Body of pancreas (tissue), 4 donors: ENCODE measurements at regions not wholly inside any gene's neighbourhood (a gene's known extent, or its start where the extent isn't known, plus 50 kb on each side); places are given as distances from the start of the nearest gene placed in this dataset.

Experiments
- ATAC-seq: fragments of 150-250 bp; one replicate; pipeline ENCODE4 v1.9.1; 2016
- DNase-seq, 4 donors: peaks; one replicate each; pipeline ENCODE4 v3.0.0-alpha.2; 2019
- H3K27ac ChIP-seq, 4 donors: fragments of 200-600 bp; sonication (generic); 1 replicate in 3 of 4; 2 replicates in 1 of 4; pipeline versions ENCODE4 v1.5.1 to v1.6.1; 2016 to 2019; ENCODE audit warnings: mild to moderate bottlenecking in 1 of 4, mixed read lengths in 1 of 4, moderate library complexity in 1 of 4
- H3K27me3 ChIP-seq, 2 donors: fragments of 200-600 bp; sonication (generic); one replicate each; pipeline ENCODE4 v1.6.0; 2016; ENCODE audit warnings: mild to moderate bottlenecking in 1 of 2
- H3K36me3 ChIP-seq, 2 donors: fragments of 200-600 bp; sonication (generic); replicated peaks in 1 of 2; 2 replicates each; pipeline ENCODE4 v1.5.1; 2016; ENCODE audit warnings: low read depth in 2 of 2; ENCODE audit not compliant: insufficient read depth in 1 of 2
- H3K4me1 ChIP-seq: fragments of 200-600 bp; sonication (generic); one replicate; pipeline ENCODE4 v1.6.0; 2016
- H3K4me3 ChIP-seq, 2 donors: fragments of 200-600 bp; sonication (generic); 1 replicate in 1 of 2; 2 replicates in 1 of 2; pipeline ENCODE4 v1.5.1; 2016 to 2019
- H3K9me3 ChIP-seq, 3 donors: fragments of 200-600 bp; sonication (generic); 1 replicate in 2 of 3; 2 replicates in 1 of 3; pipeline ENCODE4 v1.5.1; 2016
- POLR2A ChIP-seq, 3 donors: fragments of 450-650 bp; IDR thresholded peaks; one replicate each; pipeline ENCODE4 v1.6.1; 2016; ENCODE audit warnings: antibody characterized with exemption in 3 of 3, mild to moderate bottlenecking in 2 of 3
- WGBS, 2 donors: methylation state at CpG; one replicate each; pipeline ENCODE4 v1.1.5; 2017; 5-methylcytosine and 5-hydroxymethylcytosine counted together
- intact Hi-C: fragments of 100-400 bp; cut with DNase I; formaldehyde crosslinking; loops from one replicate; pipeline ENCODE4 v1.15.1; 2023
- TF ChIP-seq, protein P1 (sequence below), 7 experiments: fragments of 450-650 bp in 4 of 7; fragments of 200-600 bp in 3 of 7; sonication (generic) in 3 of 7; IDR thresholded peaks; one replicate each; pipeline ENCODE4 v1.5.1; 2016 to 2019; ENCODE audit warnings: antibody characterized with exemption in 7 of 7

GRCh38 chr21:31497914-31498313 is 153.9 kb upstream of the TIAM1 start:
- no peaks in the 10 kb centered on the region for H3K9me3 ChIP-seq
- H3K27me3 ChIP-seq: no peaks in the 10 kb centered on the region
- no peaks in the 10 kb centered on the region for H3K36me3 ChIP-seq
- H3K4me3 ChIP-seq: no peak overlapping the region
- H3K4me1 ChIP-seq: no peaks in the 10 kb centered on the region
- TF ChIP-seq POLR2A (IDR thresholded peaks at IDR 0.05): no peak
- TF ChIP-seq, protein P1, sequence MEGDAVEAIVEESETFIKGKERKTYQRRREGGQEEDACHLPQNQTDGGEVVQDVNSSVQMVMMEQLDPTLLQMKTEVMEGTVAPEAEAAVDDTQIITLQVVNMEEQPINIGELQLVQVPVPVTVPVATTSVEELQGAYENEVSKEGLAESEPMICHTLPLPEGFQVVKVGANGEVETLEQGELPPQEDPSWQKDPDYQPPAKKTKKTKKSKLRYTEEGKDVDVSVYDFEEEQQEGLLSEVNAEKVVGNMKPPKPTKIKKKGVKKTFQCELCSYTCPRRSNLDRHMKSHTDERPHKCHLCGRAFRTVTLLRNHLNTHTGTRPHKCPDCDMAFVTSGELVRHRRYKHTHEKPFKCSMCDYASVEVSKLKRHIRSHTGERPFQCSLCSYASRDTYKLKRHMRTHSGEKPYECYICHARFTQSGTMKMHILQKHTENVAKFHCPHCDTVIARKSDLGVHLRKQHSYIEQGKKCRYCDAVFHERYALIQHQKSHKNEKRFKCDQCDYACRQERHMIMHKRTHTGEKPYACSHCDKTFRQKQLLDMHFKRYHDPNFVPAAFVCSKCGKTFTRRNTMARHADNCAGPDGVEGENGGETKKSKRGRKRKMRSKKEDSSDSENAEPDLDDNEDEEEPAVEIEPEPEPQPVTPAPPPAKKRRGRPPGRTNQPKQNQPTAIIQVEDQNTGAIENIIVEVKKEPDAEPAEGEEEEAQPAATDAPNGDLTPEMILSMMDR (IDR thresholded peaks at IDR 0.05): no peak
- H3K27ac ChIP-seq: no peak overlapping the region
- 45 to 49% methylated on average over 3 of the region's 3 CpGs for WGBS, 2 donors
- ATAC-seq (no peak), DNase-seq (no peak)
- intact Hi-C loops: no loop called here

GRCh38 chr21:31493350-31493880 is 149.4 kb upstream of the TIAM1 start:
- Histone ChIP-seq H3K4me3 (no peak overlapping the region), H3K27me3 (no peaks in the 10 kb centered on the region), H3K27ac (no peak overlapping the region), H3K36me3 (no peaks in the 10 kb centered on the region), H3K4me1 (no peaks in the 10 kb centered on the region), H3K9me3 (no peaks in the 10 kb centered on the region)
- DNase-seq: no peak
- WGBS, 2 donors: 57 to 61% methylated on average over 7 of the region's 7 CpGs
- intact Hi-C loops: no loop called here
- TF ChIP-seq POLR2A (IDR thresholded peaks at IDR 0.05): no peak
- TF ChIP-seq, protein P1 (IDR thresholded peaks at IDR 0.05): no peak
- no peak for ATAC-seq

GRCh38 chr21:31491617-31492016 is 147.6 kb upstream of the TIAM1 start:
- no peak for ATAC-seq
- Histone ChIP-seq H3K27me3 (no peaks in the 10 kb centered on the region), H3K4me1 (no peaks in the 10 kb centered on the region), H3K9me3 (no peaks in the 10 kb centered on the region), H3K27ac (no peak overlapping the region), H3K36me3 (no peaks in the 10 kb centered on the region), H3K4me3 (no peak overlapping the region)
- 37 to 45% methylated on average over 3 of the region's 3 CpGs for WGBS, 2 donors
- intact Hi-C loops: no loop called here
- no peak for DNase-seq
- TF ChIP-seq POLR2A (IDR thresholded peaks at IDR 0.05): no peak
- TF ChIP-seq, protein P1 (IDR thresholded peaks at IDR 0.05): no peak

DNA sequence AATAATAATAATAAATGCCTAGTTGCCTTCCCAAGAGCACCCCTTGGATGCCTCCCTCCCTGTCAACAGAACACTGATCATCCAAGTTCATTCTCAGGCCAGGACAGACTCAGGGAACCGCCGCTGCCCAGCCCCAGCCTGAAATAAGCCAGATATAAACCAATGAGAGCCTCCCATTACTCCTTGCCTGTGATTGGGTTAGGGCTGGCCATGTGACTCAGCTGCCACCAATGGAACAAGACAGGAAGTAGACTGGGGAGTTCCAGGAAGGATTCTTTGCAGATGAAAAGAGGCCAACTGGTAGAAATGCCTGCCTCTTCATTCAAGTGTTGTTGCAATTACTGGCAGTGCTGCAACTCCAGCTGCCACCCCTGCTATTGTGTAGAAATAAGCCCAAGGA is 146.4 kb upstream of the TIAM1 start:
- no peaks in the 10 kb centered on the region for H3K9me3 ChIP-seq
- no peak overlapping the region for H3K27ac ChIP-seq
- no peaks in the 10 kb centered on the region for H3K27me3 ChIP-seq
- H3K4me1 ChIP-seq: no peaks in the 10 kb centered on the region
- 89 to 100% methylated on average over 2 of the region's 2 CpGs for WGBS, 2 donors
- DNase-seq (no peak), ATAC-seq (no peak)
- no peaks in the 10 kb centered on the region for H3K36me3 ChIP-seq
- TF ChIP-seq, protein P1 (IDR thresholded peaks at IDR 0.05): no peak
- TF ChIP-seq POLR2A (IDR thresholded peaks at IDR 0.05): no peak
- intact Hi-C loops: no loop called here
- H3K4me3 ChIP-seq: no peak overlapping the region

GRCh38 chr21:31489726-31490125 is 145.7 kb upstream of the TIAM1 start:
- intact Hi-C loops: no loop called here
- DNase-seq: no peak
- ATAC-seq: no peak

More at GRCh38 chr21:31489726-31490125, 145.7 kb upstream of the TIAM1 start:
- Histone ChIP-seq H3K27me3 (no peaks in the 10 kb centered on the region), H3K4me3 (no peak overlapping the region), H3K9me3 (peaks cover 0 to 1% (median 0%) of the 10 kb centered on the region in 3 donors), H3K27ac (no peak overlapping the region), H3K4me1 (no peaks in the 10 kb centered on the region), H3K36me3 (no peaks in the 10 kb centered on the region)
- TF ChIP-seq, protein P1 (IDR thresholded peaks at IDR 0.05): no peak
- TF ChIP-seq POLR2A (IDR thresholded peaks at IDR 0.05): no peak
- 51 to 82% methylated on average over 2 of the region's 2 CpGs for WGBS, 2 donors
